ENCODE measurements at regions not wholly inside any gene's neighbourhood (a gene's known extent, or its start where the extent isn't known, plus 50 kb on each side); places are given as distances from the start of the nearest gene placed in this dataset.

GRCh38 chr3:20683910-20684309 lies 497.9 kb upstream of the SGO1 start:
- no peak overlapping the region for H3K4me2 ChIP-seq (ENCODE audit: insufficient read depth in 1 of 2, low read depth in 2 of 2, low read length in 2 of 2)
- H2BK20ac ChIP-seq (ENCODE audit: low read length), result no peak overlapping the region
- ChIA-PET CTCF (ENCODE audit: partially characterized antibody) (interaction anchor here (0.6 kb wide), 1 partner anchor 96 kb away, joined by 3 read pairs; no protein-coding TSS in a partner anchor), POLR2A (ENCODE audit: partially characterized antibody) (no interaction called here)
- H2BK120ac ChIP-seq (replicated peaks; ENCODE audit: low read depth, low read length), result no peak overlapping the region
- 95% methylated on average over 3 of the region's 3 CpGs; no CpG with 5 or more reads in 1 of the 2 experiments for WGBS, 2 experiments (ENCODE audit: extremely low coverage in 1 of 2, insufficient coverage in 1 of 2, insufficient read length in 1 of 2, insufficient replicate concordance in 2 of 2, low coverage in 1 of 2, low lambda C conversion rate in 2 of 2, missing lambda C conversion rate in 1 of 2)
- H3K4ac ChIP-seq (replicated peaks; ENCODE audit: insufficient read length, low read depth, low read length), result peak overlapping the region; percentile 69
- no peaks in the 10 kb centered on the region for H3K79me1 ChIP-seq (ENCODE audit: low read depth, low read length)
- H3K36me3 ChIP-seq (ENCODE audit: control insufficient read depth in 2 of 4, insufficient read depth in 4 of 4, low read length in 3 of 4), result no peaks in the 10 kb centered on the region
- no peak overlapping the region for H2BK12ac ChIP-seq (ENCODE audit: low read depth, low read length)
- H4K8ac ChIP-seq (ENCODE audit: extremely low read depth, insufficient read depth, low read length), result no peak overlapping the region
- DNase-seq (ENCODE audit: low read depth in 1 of 2, low spot score in 2 of 2) (no peak), FAIRE-seq (no peak)
- no peaks in the 10 kb centered on the region for H3K23me2 ChIP-seq (ENCODE audit: low read depth, low read length)
- H2AK5ac ChIP-seq (ENCODE audit: low read depth, low read length), result no peak overlapping the region
- H3K4me3 ChIP-seq (ENCODE audit: extremely low read depth in 1 of 4, insufficient read depth in 2 of 4, low read depth in 3 of 4, low read length in 4 of 4), result no peak overlapping the region
- H4K20me1 ChIP-seq (replicated peaks in 1 of 2; ENCODE audit: control insufficient read depth in 1 of 2, insufficient read depth in 2 of 2, low read length in 2 of 2), result no peaks in the 10 kb centered on the region
- no peak overlapping the region for H2BK15ac ChIP-seq (ENCODE audit: low read length)
- no peaks in the 10 kb centered on the region for H3K79me2 ChIP-seq (ENCODE audit: control insufficient read depth in 1 of 2, insufficient read depth in 2 of 2, low read length in 2 of 2)
- H3K14ac ChIP-seq (ENCODE audit: insufficient read length), result no peak overlapping the region
- no peak overlapping the region for H4K5ac ChIP-seq (ENCODE audit: insufficient read length, low read depth, low read length)
- H2AFZ ChIP-seq (ENCODE audit: low read length), result peak overlapping the region; percentile 40; the same call in 1 of the 2 replicates
- no peak for TF ChIP-seq EZH2 (IDR thresholded peaks at IDR 0.05; ENCODE audit: low read depth, low read length, severe bottlenecking)
- H3K9ac ChIP-seq (replicated peaks in 1 of 4; ENCODE audit: extremely low read depth in 1 of 4, low read depth in 3 of 4, low read length in 3 of 4), result no peak overlapping the region
- H2BK5ac ChIP-seq (ENCODE audit: low read depth, low read length), result no peak overlapping the region
- no peaks in the 10 kb centered on the region for H3K27me3 ChIP-seq (replicated peaks in 1 of 4; ENCODE audit: control insufficient read depth in 3 of 4, extremely low read depth in 1 of 4, insufficient read depth in 3 of 4, low read length in 3 of 4)
- H3K56ac ChIP-seq (replicated peaks; ENCODE audit: insufficient read length, low read depth, low read length), result no peak overlapping the region
- H3K18ac ChIP-seq (ENCODE audit: extremely low read depth, low read length), result no peak overlapping the region
- no peak overlapping the region for H3K27ac ChIP-seq (ENCODE audit: low read depth, low read length)
- H3K23ac ChIP-seq (ENCODE audit: insufficient read length), result no peak overlapping the region
- no peak overlapping the region for H4K91ac ChIP-seq (replicated peaks; ENCODE audit: insufficient read length, low read length)
- H3K4me1 ChIP-seq (replicated peaks in 1 of 4; ENCODE audit: control insufficient read depth in 3 of 4, insufficient read depth in 4 of 4, low read length in 3 of 4), result peaks cover 0 to 5% (median 0%) of the 10 kb centered on the region in 4 experiments; a peak in 1 of 7 replicates
- H3K9me3 ChIP-seq (ENCODE audit: insufficient read depth in 2 of 2, low read depth in 1 of 2, low read length in 1 of 2), result no peaks in the 10 kb centered on the region
